ENCODE measurements at regions not wholly inside any gene's neighbourhood (a gene's known extent, or its start where the extent isn't known, plus 50 kb on each side); places are given as distances from the start of the nearest gene placed in this dataset.

GRCh38 chr21:38165466-38166172 lies 91.2 kb upstream of the KCNJ15 start:
- DNase-seq, result no peak

GRCh38 chr21:38166173-38166535 lies 90.6 kb upstream of the KCNJ15 start:
- no peak for DNase-seq

- no peak for DNase-seq
Observed at GRCh38 chr21:38167345-38167744, 89.4 kb upstream of the KCNJ15 start.

GRCh38 chr21:38170283-38170682 lies 86.5 kb upstream of the KCNJ15 start:
- DNase-seq, result no peak

- no peak for DNase-seq
Observed at GRCh38 chr21:38170704-38171682, 85.8 kb upstream of the KCNJ15 start.

GRCh38 chr21:38171723-38172344 lies 85.0 kb upstream of the KCNJ15 start:
- DNase-seq, result no peak

GRCh38 chr21:38173276-38174035 lies 83.3 kb upstream of the KCNJ15 start:
- no peak for DNase-seq

- no peak for DNase-seq
Observed at GRCh38 chr21:38175306-38175705, 81.5 kb upstream of the KCNJ15 start.

GRCh38 chr21:38177919-38178652 lies 78.7 kb upstream of the KCNJ15 start:
- DNase-seq, result no peak

- DNase-seq, result no peak
Observed at GRCh38 chr21:38178653-38179470, 77.9 kb upstream of the KCNJ15 start.

GRCh38 chr21:38179511-38179910 lies 77.3 kb upstream of the KCNJ15 start:
- no peak for DNase-seq

- DNase-seq, result no peak
Observed at GRCh38 chr21:38181096-38181495, 75.7 kb upstream of the KCNJ15 start.

- DNase-seq, result no peak
Observed at GRCh38 chr21:38182370-38182985, 74.3 kb upstream of the KCNJ15 start.

- no peak for DNase-seq
Observed at GRCh38 chr21:38183961-38184360, 72.8 kb upstream of the KCNJ15 start.

GRCh38 chr21:38186661-38187270 lies 70.0 kb upstream of the KCNJ15 start:
- no peak for DNase-seq

GRCh38 chr21:38188037-38188436 lies 68.8 kb upstream of the KCNJ15 start:
- DNase-seq, result no peak

GRCh38 chr21:38196036-38196435 lies 60.8 kb upstream of the KCNJ15 start:
- no peak for DNase-seq

- no peak for DNase-seq
Observed at GRCh38 chr21:38202811-38203210, 54.0 kb upstream of the KCNJ15 start.

- no peak for DNase-seq
Observed at GRCh38 chr21:38203229-38203628, 53.6 kb upstream of the KCNJ15 start.

GRCh38 chr21:38205940-38206339 lies 50.9 kb upstream of the KCNJ15 start:
- DNase-seq, result no peak

All from activated T-cell treated with anti-CD3 and anti-CD28 coated beads, Interleukin-2, amount 50 U/mL, for 1 hour (primary cell).